ENCODE measurements at regions not wholly inside any gene's neighbourhood (a gene's known extent, or its start where the extent isn't known, plus 50 kb on each side); places are given as distances from the start of the nearest gene placed in this dataset.

- no peak overlapping the region for H3K27ac ChIP-seq (ENCODE audit: extremely low read depth, low read depth, low read length)
- no peak overlapping the region for H3K4me3 ChIP-seq
- H3K27me3 ChIP-seq (ENCODE audit: control insufficient read depth in 2 of 2, insufficient read depth in 2 of 2, low read length in 2 of 2) = no peaks in the 10 kb centered on the region
- FAIRE-seq = no peak
- no peaks in the 10 kb centered on the region for H4K20me1 ChIP-seq (replicated peaks; ENCODE audit: control insufficient read depth, insufficient read depth, low read length)
- no peaks in the 10 kb centered on the region for H3K79me2 ChIP-seq (ENCODE audit: control insufficient read depth, insufficient read depth, low read length)
- no peak overlapping the region for H3K4me2 ChIP-seq (ENCODE audit: insufficient read depth, low read length)
- ATAC-seq = no peak
- no peak overlapping the region for H3K9ac ChIP-seq (ENCODE audit: insufficient read depth in 1 of 2, low read depth in 2 of 2, low read length in 2 of 2)
- ChIA-PET CTCF (ENCODE audit: low intra/inter-chr PET ratio) (no interaction called here), POLR2A (no interaction called here)
- no peaks in the 10 kb centered on the region for H3K9me1 ChIP-seq (ENCODE audit: control insufficient read depth, insufficient read depth, low read length)
- no TSS peak for BruUV-seq (replicated peaks)
- no peak for DNase-seq (ENCODE audit: extremely low read depth in 1 of 4, low spot score in 3 of 4)
- H3K9me3 ChIP-seq (replicated peaks; ENCODE audit: control insufficient read depth, insufficient read depth, low read depth, low read length) = no peaks in the 10 kb centered on the region
- no peak overlapping the region for H2AFZ ChIP-seq (ENCODE audit: low read depth, low read length)
- intact Hi-C loops (cut with micrococcal nuclease) = no loop called here
- in situ Hi-C loops (cut with MboI) = no loop called here
- 0% methylated on average over 4 of the region's 4 CpGs for WGBS (ENCODE audit: insufficient coverage, low coverage, missing lambda C conversion rate)
- H3K36me3 ChIP-seq (ENCODE audit: control insufficient read depth, insufficient read depth, low read length) = no peaks in the 10 kb centered on the region
- no peaks in the 10 kb centered on the region for H3K4me1 ChIP-seq (replicated peaks in 1 of 2; ENCODE audit: control insufficient read depth in 2 of 2, insufficient read depth in 2 of 2, low read length in 2 of 2)
- TF ChIP-seq POLR2AphosphoS2 (IDR thresholded peaks at IDR 0.05; ENCODE audit: low read length) = no peak
- TF ChIP-seq MYNN (IDR thresholded peaks at IDR 0.05) = no peak
- TF ChIP-seq MYNN (CRISPR knock-in tag; IDR thresholded peaks at IDR 0.05) = no peak
- no peak for TF ChIP-seq THRAP3 (IDR thresholded peaks at IDR 0.05; ENCODE audit: borderline replicate concordance)
- no peak for TF ChIP-seq TCF3 (CRISPR knock-in tag; IDR thresholded peaks at IDR 0.05)
- no peak for TF ChIP-seq CCNT2 (IDR thresholded peaks at IDR 0.05; ENCODE audit: borderline replicate concordance, extremely low read depth, insufficient read length, low read depth, low read length)
- no peak for TF ChIP-seq ESRRA (IDR thresholded peaks at IDR 0.05; ENCODE audit: borderline replicate concordance, low read depth)
- no peak for TF ChIP-seq HNRNPLL (IDR thresholded peaks at IDR 0.05; ENCODE audit: low read depth, low read length, poor library complexity, severe bottlenecking)
- no peak for TF ChIP-seq POLR3A (IDR thresholded peaks at IDR 0.05; ENCODE audit: borderline replicate concordance, extremely low read depth, insufficient read depth, insufficient read length)
- TF ChIP-seq, protein P1, sequence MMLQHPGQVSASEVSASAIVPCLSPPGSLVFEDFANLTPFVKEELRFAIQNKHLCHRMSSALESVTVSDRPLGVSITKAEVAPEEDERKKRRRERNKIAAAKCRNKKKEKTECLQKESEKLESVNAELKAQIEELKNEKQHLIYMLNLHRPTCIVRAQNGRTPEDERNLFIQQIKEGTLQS (IDR thresholded peaks at IDR 0.05) = no peak
- TF ChIP-seq, protein P1 (CRISPR knock-in tag; conservative IDR thresholded peaks at IDR 0.05) = no peak
- TF ChIP-seq, protein P2, sequence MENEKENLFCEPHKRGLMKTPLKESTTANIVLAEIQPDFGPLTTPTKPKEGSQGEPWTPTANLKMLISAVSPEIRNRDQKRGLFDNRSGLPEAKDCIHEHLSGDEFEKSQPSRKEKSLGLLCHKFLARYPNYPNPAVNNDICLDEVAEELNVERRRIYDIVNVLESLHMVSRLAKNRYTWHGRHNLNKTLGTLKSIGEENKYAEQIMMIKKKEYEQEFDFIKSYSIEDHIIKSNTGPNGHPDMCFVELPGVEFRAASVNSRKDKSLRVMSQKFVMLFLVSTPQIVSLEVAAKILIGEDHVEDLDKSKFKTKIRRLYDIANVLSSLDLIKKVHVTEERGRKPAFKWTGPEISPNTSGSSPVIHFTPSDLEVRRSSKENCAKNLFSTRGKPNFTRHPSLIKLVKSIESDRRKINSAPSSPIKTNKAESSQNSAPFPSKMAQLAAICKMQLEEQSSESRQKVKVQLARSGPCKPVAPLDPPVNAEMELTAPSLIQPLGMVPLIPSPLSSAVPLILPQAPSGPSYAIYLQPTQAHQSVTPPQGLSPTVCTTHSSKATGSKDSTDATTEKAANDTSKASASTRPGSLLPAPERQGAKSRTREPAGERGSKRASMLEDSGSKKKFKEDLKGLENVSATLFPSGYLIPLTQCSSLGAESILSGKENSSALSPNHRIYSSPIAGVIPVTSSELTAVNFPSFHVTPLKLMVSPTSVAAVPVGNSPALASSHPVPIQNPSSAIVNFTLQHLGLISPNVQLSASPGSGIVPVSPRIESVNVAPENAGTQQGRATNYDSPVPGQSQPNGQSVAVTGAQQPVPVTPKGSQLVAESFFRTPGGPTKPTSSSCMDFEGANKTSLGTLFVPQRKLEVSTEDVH (IDR thresholded peaks at IDR 0.05; ENCODE audit: low read depth, partially characterized antibody) = no peak
- TF ChIP-seq ZNF165 (CRISPR knock-in tag; IDR thresholded peaks at IDR 0.05; ENCODE audit: borderline replicate concordance) = no peak
- no peak for TF ChIP-seq HMBOX1 (IDR thresholded peaks at IDR 0.05)
- no peak for TF ChIP-seq CREM (IDR thresholded peaks at IDR 0.05; ENCODE audit: low read depth)
- no peak for TF ChIP-seq ZMIZ1 (IDR thresholded peaks at IDR 0.05; ENCODE audit: low read depth in 2 of 2, low read length in 2 of 2)
Observed at GRCh38 chr14:38549564-38549963, 293.7 kb upstream of the CLEC14A start.
